ENCODE measurements at regions not wholly inside any gene's neighbourhood (a gene's known extent, or its start where the extent isn't known, plus 50 kb on each side); places are given as distances from the start of the nearest gene placed in this dataset.
"Not testable (repeated sequence)": the region's sequence is repeated elsewhere in the genome, so short reads cannot be mapped to it uniquely, and the experiment has no call there.

GRCh38 chr1:119267288-119267687 lies 101.3 kb upstream of the HAO2 start:
- peak; percentile 73 for ATAC-seq
- H4K20me1 ChIP-seq (ENCODE audit: control insufficient read depth, insufficient read depth); H3K9ac ChIP-seq (ENCODE audit: control insufficient read depth, insufficient read depth, low read length); in situ Hi-C loops (cut with MboI); POLR2A ChIA-PET; H3K79me2 ChIP-seq (ENCODE audit: control insufficient read depth, insufficient read depth, low read length); DNase-seq (ENCODE audit: low read depth, low spot score); H3K27ac ChIP-seq (ENCODE audit: control insufficient read depth, insufficient read depth); BruUV-seq (replicated peaks); H3K4me3 ChIP-seq; H3K27me3 ChIP-seq (replicated peaks in 1 of 2; ENCODE audit: control insufficient read depth in 2 of 2, insufficient read depth in 2 of 2, low read length in 1 of 2); H3K9me3 ChIP-seq (replicated peaks; ENCODE audit: control insufficient read depth, insufficient read depth, low read length); H3K36me3 ChIP-seq (ENCODE audit: control insufficient read depth in 2 of 2, insufficient read depth in 2 of 2, low read length in 1 of 2): not testable (repeated sequence)
- WGBS (ENCODE audit: insufficient coverage, insufficient replicate concordance, low lambda C conversion rate, missing lambda C conversion rate): 1% methylated on average over 4 of the region's 4 CpGs
- SMC1A ChIA-PET (ENCODE audit: uncharacterized antibody, unreplicated experiment): interaction anchor here (1.0 to 2.5 kb wide), 8 partner anchors 8 to 99 kb away, joined by 3 to 16 read pairs (median 4); no protein-coding TSS in a partner anchor
- Histone ChIP-seq H3K4me1 (ENCODE audit: control insufficient read depth, insufficient read depth, low read length) (peaks cover 14% of the 10 kb centered on the region), H3K4me2 (ENCODE audit: control insufficient read depth, insufficient read depth) (peak overlapping the region; percentile 31), H2AFZ (ENCODE audit: control insufficient read depth, low read depth, low read length) (peak overlapping the region; percentile 41; the same call in 1 of the 2 replicates)
- RAD21 ChIA-PET (ENCODE audit: unreplicated experiment): interaction anchor here (1.1 to 2.7 kb wide), 2 partner anchors 9 to 126 kb away, joined by 5 to 8 read pairs; partner anchors contain the start of gene WARS2
- TF ChIP-seq RUNX3 (IDR thresholded peaks at IDR 0.05; ENCODE audit: low read length): peak; percentile 4; the same call in 1 of the 2 replicates
- TF ChIP-seq DPF2 (IDR thresholded peaks at IDR 0.05): 0 out of 2 replicates have a peak, but pooled peaks have one; percentile 18
- peak; percentile 75 for FAIRE-seq
- CTCF ChIA-PET: interaction anchor here (1.5 to 2.4 kb wide), 2 partner anchors 8 to 10 kb away, joined by 3 to 22 read pairs; no protein-coding TSS in a partner anchor
- intact Hi-C loops (cut with micrococcal nuclease; ENCODE audit: unreplicated experiment): loop anchor here (2.0 to 10.0 kb wide), 3 partner anchors 40 to 132 kb away; no protein-coding TSS in a partner anchor

DNA sequence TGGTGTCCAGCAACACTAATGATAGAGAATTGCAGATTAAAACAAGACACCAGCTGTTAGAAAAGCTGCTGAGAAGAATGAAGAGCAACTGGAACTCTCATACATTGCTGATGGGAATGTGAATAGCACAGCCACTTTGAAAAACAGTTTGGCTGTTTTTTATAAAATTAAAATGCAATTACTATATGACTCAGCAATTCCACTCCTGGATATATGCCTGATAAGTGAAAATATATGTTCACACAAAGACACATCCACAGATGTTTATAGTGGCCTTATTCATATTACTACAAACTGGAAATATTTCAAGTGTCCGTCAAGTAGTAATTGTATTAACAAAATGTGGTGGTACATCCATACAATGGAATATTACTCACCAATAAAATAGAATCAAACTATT lies 99.7 kb upstream of the HAO2 start:
- H2AFZ ChIP-seq (ENCODE audit: control insufficient read depth, low read depth, low read length): no peak overlapping the region
- WGBS (ENCODE audit: insufficient coverage, insufficient replicate concordance, low lambda C conversion rate, missing lambda C conversion rate): 100% methylated on average over 1 of the region's 1 CpG
- no TSS peak for BruUV-seq (replicated peaks)
- H3K4me3 ChIP-seq: no peak overlapping the region
- intact Hi-C loops (cut with micrococcal nuclease; ENCODE audit: unreplicated experiment): loop anchor here (5.0 to 10.0 kb wide), 2 partner anchors 48 to 134 kb away; no protein-coding TSS in a partner anchor
- ChIA-PET RAD21 (ENCODE audit: unreplicated experiment) (no interaction called here), POLR2A (no interaction called here), CTCF (no interaction called here), SMC1A (ENCODE audit: uncharacterized antibody, unreplicated experiment) (no interaction called here)
- no peak for ATAC-seq
- H3K36me3 ChIP-seq (ENCODE audit: control insufficient read depth in 2 of 2, insufficient read depth in 2 of 2, low read length in 1 of 2): no peaks in the 10 kb centered on the region
- H3K27ac ChIP-seq (ENCODE audit: control insufficient read depth, insufficient read depth): no peak overlapping the region
- no peak for DNase-seq (ENCODE audit: low read depth, low spot score)
- no peak for FAIRE-seq
- no peaks in the 10 kb centered on the region for H3K79me2 ChIP-seq (ENCODE audit: control insufficient read depth, insufficient read depth, low read length)
- H3K9ac ChIP-seq (ENCODE audit: control insufficient read depth, insufficient read depth, low read length): no peak overlapping the region
- H3K4me2 ChIP-seq (ENCODE audit: control insufficient read depth, insufficient read depth): no peak overlapping the region
- H3K27me3 ChIP-seq (replicated peaks in 1 of 2; ENCODE audit: control insufficient read depth in 2 of 2, insufficient read depth in 2 of 2, low read length in 1 of 2): no peaks in the 10 kb centered on the region
- H3K4me1 ChIP-seq (ENCODE audit: control insufficient read depth, insufficient read depth, low read length): peaks cover 14% of the 10 kb centered on the region
- no peaks in the 10 kb centered on the region for H4K20me1 ChIP-seq (ENCODE audit: control insufficient read depth, insufficient read depth)
- in situ Hi-C loops (cut with MboI): no loop called here
- no peaks in the 10 kb centered on the region for H3K9me3 ChIP-seq (replicated peaks; ENCODE audit: control insufficient read depth, insufficient read depth, low read length)
- TF ChIP-seq CBX3 (IDR thresholded peaks at IDR 0.05; ENCODE audit: borderline replicate concordance, low read depth) (no peak), RB1 (IDR thresholded peaks at IDR 0.05; ENCODE audit: borderline replicate concordance) (no peak), POLR2A (IDR thresholded peaks at IDR 0.05; ENCODE audit: low read depth, low read length) (no peak), REST (IDR thresholded peaks at IDR 0.05; ENCODE audit: low read depth, low read length) (no peak), PAX8 (IDR thresholded peaks at IDR 0.05) (no peak), TCF7 (IDR thresholded peaks at IDR 0.05; ENCODE audit: borderline replicate concordance) (no peak), PAX5 (IDR thresholded peaks at IDR 0.05; ENCODE audit: borderline replicate concordance, low read depth, low read length) (no peak), EGR1 (IDR thresholded peaks at IDR 0.05; ENCODE audit: borderline replicate concordance in 1 of 2, low read depth in 2 of 2, low read length in 2 of 2) (no peak), ZSCAN29 (IDR thresholded peaks at IDR 0.05) (no peak)
- TF ChIP-seq, protein P1, sequence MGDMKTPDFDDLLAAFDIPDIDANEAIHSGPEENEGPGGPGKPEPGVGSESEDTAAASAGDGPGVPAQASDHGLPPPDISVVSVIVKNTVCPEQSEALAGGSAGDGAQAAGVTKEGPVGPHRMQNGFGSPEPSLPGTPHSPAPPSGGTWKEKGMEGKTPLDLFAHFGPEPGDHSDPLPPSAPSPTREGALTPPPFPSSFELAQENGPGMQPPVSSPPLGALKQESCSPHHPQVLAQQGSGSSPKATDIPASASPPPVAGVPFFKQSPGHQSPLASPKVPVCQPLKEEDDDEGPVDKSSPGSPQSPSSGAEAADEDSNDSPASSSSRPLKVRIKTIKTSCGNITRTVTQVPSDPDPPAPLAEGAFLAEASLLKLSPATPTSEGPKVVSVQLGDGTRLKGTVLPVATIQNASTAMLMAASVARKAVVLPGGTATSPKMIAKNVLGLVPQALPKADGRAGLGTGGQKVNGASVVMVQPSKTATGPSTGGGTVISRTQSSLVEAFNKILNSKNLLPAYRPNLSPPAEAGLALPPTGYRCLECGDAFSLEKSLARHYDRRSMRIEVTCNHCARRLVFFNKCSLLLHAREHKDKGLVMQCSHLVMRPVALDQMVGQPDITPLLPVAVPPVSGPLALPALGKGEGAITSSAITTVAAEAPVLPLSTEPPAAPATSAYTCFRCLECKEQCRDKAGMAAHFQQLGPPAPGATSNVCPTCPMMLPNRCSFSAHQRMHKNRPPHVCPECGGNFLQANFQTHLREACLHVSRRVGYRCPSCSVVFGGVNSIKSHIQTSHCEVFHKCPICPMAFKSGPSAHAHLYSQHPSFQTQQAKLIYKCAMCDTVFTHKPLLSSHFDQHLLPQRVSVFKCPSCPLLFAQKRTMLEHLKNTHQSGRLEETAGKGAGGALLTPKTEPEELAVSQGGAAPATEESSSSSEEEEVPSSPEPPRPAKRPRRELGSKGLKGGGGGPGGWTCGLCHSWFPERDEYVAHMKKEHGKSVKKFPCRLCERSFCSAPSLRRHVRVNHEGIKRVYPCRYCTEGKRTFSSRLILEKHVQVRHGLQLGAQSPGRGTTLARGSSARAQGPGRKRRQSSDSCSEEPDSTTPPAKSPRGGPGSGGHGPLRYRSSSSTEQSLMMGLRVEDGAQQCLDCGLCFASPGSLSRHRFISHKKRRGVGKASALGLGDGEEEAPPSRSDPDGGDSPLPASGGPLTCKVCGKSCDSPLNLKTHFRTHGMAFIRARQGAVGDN (IDR thresholded peaks at IDR 0.05): no peak

Data from GM12878 (cell line).